Fibroblast of lung (primary cell): ENCODE measurements at regions not wholly inside any gene's neighbourhood (a gene's known extent, or its start where the extent isn't known, plus 50 kb on each side); places are given as distances from the start of the nearest gene placed in this dataset.

Experiments
- CTCF ChIP-seq, 2 donors: IDR thresholded peaks in 1 of 2; conservative IDR thresholded peaks in 1 of 2; 1 replicate in 1 of 2; 2 replicates in 1 of 2; pipeline ENCODE4 v1.5.1; 2011 to 2012; ENCODE audit warnings: low read length in 2 of 2, control low read depth in 1 of 2, inconsistent platforms in 1 of 2, low read depth in 1 of 2, mild to moderate bottlenecking in 1 of 2
- EZH2 ChIP-seq: IDR thresholded peaks from 2 replicates; pipeline ENCODE4 v1.5.1; 2012; ENCODE audit warnings: low read length, control low read depth, mild to moderate bottlenecking; ENCODE audit errors: missing control alignments

- TF ChIP-seq CTCF (conservative IDR thresholded peaks at IDR 0.05 in 1 of 2, IDR thresholded peaks at IDR 0.05 in 1 of 2; ENCODE audit: low read depth in 1 of 2, low read length in 2 of 2) (no peak), EZH2 (no peak)
Measured at GRCh38 chr16:8372141-8372540, 218.2 kb downstream of the TMEM114 start.
